ENCODE measurements at regions not wholly inside any gene's neighbourhood (a gene's known extent, or its start where the extent isn't known, plus 50 kb on each side); places are given as distances from the start of the nearest gene placed in this dataset.

GRCh38 chr4:162443510-162443909, 279.7 kb upstream of the FSTL5 start:
- intact Hi-C loops (cut with DNase I): no loop called here
- no peak for DNase-seq (ENCODE audit: low spot score)

GRCh38 chr4:162442128-162442527, 278.3 kb upstream of the FSTL5 start:
- intact Hi-C loops (cut with DNase I): no loop called here
- no peak for DNase-seq (ENCODE audit: low spot score)

- intact Hi-C loops (cut with DNase I): no loop called here
- DNase-seq (ENCODE audit: low spot score): no peak
These were observed 258.5 kb upstream of the FSTL5 start for GRCh38 chr4:162422312-162422711.

GRCh38 chr4:162410854-162411253, 247.1 kb upstream of the FSTL5 start:
- intact Hi-C loops (cut with DNase I): no loop called here
- DNase-seq (ENCODE audit: low spot score): no peak

GRCh38 chr4:162409048-162409447, 245.2 kb upstream of the FSTL5 start:
- intact Hi-C loops (cut with DNase I): no loop called here
- no peak for DNase-seq (ENCODE audit: low spot score)

- intact Hi-C loops (cut with DNase I): no loop called here
- DNase-seq (ENCODE audit: low spot score): no peak
These were observed 244.5 kb upstream of the FSTL5 start for GRCh38 chr4:162408309-162408708.

- intact Hi-C loops (cut with DNase I): no loop called here
- DNase-seq (ENCODE audit: low spot score): no peak
These were observed 243.0 kb upstream of the FSTL5 start for GRCh38 chr4:162406637-162407365.

GRCh38 chr4:162403932-162404331, 240.1 kb upstream of the FSTL5 start:
- no peak for DNase-seq (ENCODE audit: low spot score)
- intact Hi-C loops (cut with DNase I): no loop called here

- DNase-seq (ENCODE audit: low spot score): no peak
- intact Hi-C loops (cut with DNase I): no loop called here
These were observed 239.6 kb upstream of the FSTL5 start for GRCh38 chr4:162403419-162403818.

- no peak for DNase-seq (ENCODE audit: low spot score)
- intact Hi-C loops (cut with DNase I): no loop called here
These were observed 237.2 kb upstream of the FSTL5 start for GRCh38 chr4:162401021-162401420.

- intact Hi-C loops (cut with DNase I): no loop called here
These were observed 229.1 kb upstream of the FSTL5 start for GRCh38 chr4:162392946-162393345.

GRCh38 chr4:162366146-162366545, 202.3 kb upstream of the FSTL5 start:
- no peak for DNase-seq (ENCODE audit: low spot score)
- intact Hi-C loops (cut with DNase I): no loop called here

More at GRCh38 chr4:162392946-162393345, 229.1 kb upstream of the FSTL5 start:
- no peak for DNase-seq (ENCODE audit: low spot score)

GRCh38 chr4:162364651-162365050, 200.9 kb upstream of the FSTL5 start:
- intact Hi-C loops (cut with DNase I): no loop called here
- DNase-seq (ENCODE audit: low spot score): no peak

GRCh38 chr4:162360369-162361149, 196.8 kb upstream of the FSTL5 start:
- DNase-seq (ENCODE audit: low spot score): no peak
- intact Hi-C loops (cut with DNase I): no loop called here

- no peak for DNase-seq (ENCODE audit: low spot score)
- intact Hi-C loops (cut with DNase I): no loop called here
These were observed 192.4 kb upstream of the FSTL5 start for GRCh38 chr4:162356181-162356580.

GRCh38 chr4:162352580-162353107, 188.8 kb upstream of the FSTL5 start:
- intact Hi-C loops (cut with DNase I): no loop called here
- DNase-seq (ENCODE audit: low spot score): no peak

- no peak for DNase-seq (ENCODE audit: low spot score)
- intact Hi-C loops (cut with DNase I): no loop called here
These were observed 186.5 kb upstream of the FSTL5 start for GRCh38 chr4:162350331-162350730.

- intact Hi-C loops (cut with DNase I): no loop called here
- DNase-seq (ENCODE audit: low spot score): no peak
These were observed 185.6 kb upstream of the FSTL5 start for GRCh38 chr4:162349395-162349794.

GRCh38 chr4:162347842-162348213, 184.0 kb upstream of the FSTL5 start:
- DNase-seq (ENCODE audit: low spot score): peak; percentile 74
- intact Hi-C loops (cut with DNase I): no loop called here

GRCh38 chr4:162347156-162347841, 183.5 kb upstream of the FSTL5 start:
- intact Hi-C loops (cut with DNase I): no loop called here
- no peak for DNase-seq (ENCODE audit: low spot score)

Data from cardiac septum (tissue), 1 donor.